A549 (cell line): ENCODE measurements at regions not wholly inside any gene's neighbourhood (a gene's known extent, or its start where the extent isn't known, plus 50 kb on each side); places are given as distances from the start of the nearest gene placed in this dataset.

Experiments used
- ATAC-seq, 2 experiments: fragments of 200-7000 bp in 1 of 2; fragments of >200 bp in 1 of 2; cut with Nextera tagmentation in 1 of 2; cut with Tn5 transposase in 1 of 2; 3 replicates each; pipeline versions ENCODE4 v1.8.0 to v1.9.1; 2018 to 2020; ENCODE audit warnings: mild to moderate bottlenecking in 1 of 2, moderate library complexity in 1 of 2
- CTCF ChIA-PET: fragments of 300-600 bp; sonication (Branson Sonifier 250); formaldehyde crosslinking; extraction: SDS; loops from one replicate; lab custom pipeline; 2021; ENCODE audit warnings: antibody characterized with exemption, inconsistent platforms; lab: Yijun Ruan, JAX
- POLR2A ChIA-PET: fragments of 350-600 bp; formaldehyde crosslinking; extraction: SDS; loops from one replicate; lab custom pipeline; 2021; ENCODE audit warnings: antibody characterized with exemption, inconsistent platforms; lab: Yijun Ruan, JAX
- DNase-seq, 2 experiments: peaks; one replicate each; pipeline versions ENCODE4 v3.0.0 to v3.0.0-alpha.2; 2011 to 2016; ENCODE audit warnings: low read depth in 1 of 2, low spot score in 1 of 2
- FAIRE-seq: peaks from 2 replicates; lab custom pipeline; 2011; peaks lifted over from hg19 to GRCh38; lab: Jason Lieb, UNC
- H3K27ac ChIP-seq, 2 experiments: fragments of >200 bp; sonication (Bioruptor Twin); formaldehyde crosslinking; 3 replicates each; pipeline ENCODE4 v1.5.1; 2016 to 2017
- H3K4me1 ChIP-seq: fragments of >200 bp; sonication (Bioruptor Twin); formaldehyde crosslinking; 3 replicates; pipeline ENCODE4 v1.6.1; 2016
- H3K4me2 ChIP-seq: fragments of >200 bp; sonication (Bioruptor Twin); formaldehyde crosslinking; 3 replicates; pipeline ENCODE4 v1.6.1; 2016
- H3K4me3 ChIP-seq: fragments of >200 bp; sonication (Bioruptor Twin); formaldehyde crosslinking; 3 replicates; pipeline ENCODE4 v1.5.1; 2016
- H3K9me3 ChIP-seq: fragments of >200 bp; sonication (Bioruptor Twin); formaldehyde crosslinking; 3 replicates; pipeline ENCODE4 v1.6.1; 2016
- ATOH8 ChIP-seq: fragments of 250-450 bp; sonication (Bioruptor Pico); IDR thresholded peaks from 2 replicates; pipeline ENCODE4 v1.5.0; 2020; ENCODE audit warnings: low read depth, mild to moderate bottlenecking, moderate library complexity
- BCL3 ChIP-seq: fragments of >200 bp; sonication (Bioruptor Twin); formaldehyde crosslinking; IDR thresholded peaks from 3 replicates; pipeline ENCODE4 v1.6.1; 2016
- CBX2 ChIP-seq: fragments of 200-600 bp; sonication (generic); IDR thresholded peaks from 2 replicates; pipeline ENCODE4 v1.6.1; 2016; ENCODE audit warnings: low read depth, mild to moderate bottlenecking, borderline replicate concordance
- CBX8 ChIP-seq: fragments of 200-600 bp; sonication (generic); IDR thresholded peaks from 2 replicates; pipeline ENCODE4 v1.6.1; 2016
- CEBPB ChIP-seq, 2 experiments: fragments of >200 bp in 1 of 2; sonication (Bioruptor Twin) in 1 of 2; formaldehyde crosslinking in 1 of 2; IDR thresholded peaks; 2 replicates each; pipeline ENCODE4 v1.6.1; 2012 to 2016
- CHD4 ChIP-seq: fragments of 200-600 bp; sonication (generic); IDR thresholded peaks from 2 replicates; pipeline ENCODE4 v1.6.1; 2016; ENCODE audit warnings: antibody characterized with exemption, mild to moderate bottlenecking, borderline replicate concordance
- EHMT2 ChIP-seq: fragments of 200-600 bp; sonication (generic); IDR thresholded peaks from 2 replicates; pipeline ENCODE4 v1.6.1; 2016; ENCODE audit warnings: antibody characterized with exemption, low read depth, mild to moderate bottlenecking, moderate library complexity
- ESRRA ChIP-seq: fragments of 150-350 bp; IDR thresholded peaks from 2 replicates; pipeline ENCODE4 v1.6.1; 2014; ENCODE audit warnings: mild to moderate bottlenecking, low read length, borderline replicate concordance
- FOSL2 ChIP-seq, 2 experiments: fragments of 450-650 bp in 1 of 2; fragments of >200 bp in 1 of 2; sonication (Bioruptor Twin) in 1 of 2; formaldehyde crosslinking; IDR thresholded peaks; 2 replicates each; pipeline versions ENCODE4 v1.5.0 to v1.6.1; 2016 to 2020; ENCODE audit warnings: mild to moderate bottlenecking in 1 of 2, moderate library complexity in 1 of 2
- GATA3 ChIP-seq: IDR thresholded peaks from 2 replicates; pipeline ENCODE4 v1.6.1; 2012; ENCODE audit warnings: borderline replicate concordance
- HES2 ChIP-seq: fragments of >200 bp; sonication (Bioruptor Twin); formaldehyde crosslinking; IDR thresholded peaks from 2 replicates; pipeline ENCODE4 v1.6.1; 2016
- HEYL ChIP-seq: fragments of 250-450 bp; sonication (Bioruptor Pico); IDR thresholded peaks from 2 replicates; pipeline ENCODE4 v1.8.0; 2021; ENCODE audit warnings: mild to moderate bottlenecking, moderate library complexity
- HMGXB4 ChIP-seq: fragments of 250-450 bp; sonication (Bioruptor Pico); IDR thresholded peaks from 2 replicates; pipeline ENCODE4 v1.5.0; 2021; ENCODE audit warnings: mild to moderate bottlenecking, moderate library complexity, borderline replicate concordance
- HOXA7 ChIP-seq: fragments of 250-450 bp; sonication (Bioruptor Pico); IDR thresholded peaks from 2 replicates; pipeline ENCODE4 v1.5.0; 2020; ENCODE audit warnings: mild to moderate bottlenecking, moderate library complexity
- MAFK ChIP-seq: fragments of 450-650 bp; IDR thresholded peaks from 2 replicates; pipeline ENCODE4 v1.6.1; 2014; ENCODE audit not compliant: partially characterized antibody
- NPAS2 ChIP-seq: fragments of 250-450 bp; sonication (Bioruptor Pico); IDR thresholded peaks from 2 replicates; pipeline ENCODE4 v1.8.0; 2022; ENCODE audit warnings: mild to moderate bottlenecking, moderate library complexity, borderline replicate concordance
- POLR2AphosphoS2 ChIP-seq: conservative IDR thresholded peaks from 2 replicates; pipeline ENCODE4 v1.6.1; 2012; ENCODE audit warnings: low read length, improper control_type of control experiment, inconsistent platforms
- RAD21 ChIP-seq, 2 experiments: fragments of >200 bp in 1 of 2; sonication (Bioruptor Twin) in 1 of 2; formaldehyde crosslinking in 1 of 2; IDR thresholded peaks in 1 of 2; conservative IDR thresholded peaks in 1 of 2; 2 replicates in 1 of 2; 3 replicates in 1 of 2; pipeline ENCODE4 v1.6.1; 2012 to 2018; ENCODE audit warnings: inconsistent platforms in 1 of 2
- RNF2 ChIP-seq: fragments of 200-600 bp; sonication (generic); IDR thresholded peaks from 2 replicates; pipeline ENCODE4 v1.6.1; 2016; ENCODE audit warnings: low read depth, mild to moderate bottlenecking, antibody characterized with exemption, moderate library complexity, borderline replicate concordance
- SMC3 ChIP-seq: fragments of >200 bp; sonication (Bioruptor Twin); formaldehyde crosslinking; IDR thresholded peaks from 3 replicates; pipeline ENCODE4 v1.6.1; 2018; ENCODE audit warnings: inconsistent platforms
- TFCP2L1 ChIP-seq: fragments of 250-450 bp; sonication (Bioruptor Pico); IDR thresholded peaks from 2 replicates; pipeline ENCODE4 v1.5.0; 2021; ENCODE audit warnings: mild to moderate bottlenecking
- ZC3H11A ChIP-seq: fragments of 450-650 bp; IDR thresholded peaks from 2 replicates; pipeline ENCODE4 v1.6.1; 2014; ENCODE audit warnings: antibody characterized with exemption, mild to moderate bottlenecking
- ZSCAN20 ChIP-seq: fragments of 250-450 bp; sonication (Bioruptor Pico); IDR thresholded peaks from 2 replicates; pipeline ENCODE4 v1.8.0; 2022; ENCODE audit warnings: mild to moderate bottlenecking, moderate library complexity
- WGBS: methylation state at CpG from one replicate; pipeline ENCODE4 v1.1.6; 2017; ENCODE audit errors: missing lambda C conversion rate; 5-methylcytosine and 5-hydroxymethylcytosine counted together

- WGBS: 68% methylated on average over 1 of the region's 1 CpG
- Histone ChIP-seq H3K4me3 (no peak overlapping the region), H3K4me2 (no peak overlapping the region), H3K9me3 (no peaks in the 10 kb centered on the region), H3K27ac (no peak overlapping the region), H3K4me1 (no peaks in the 10 kb centered on the region)
- ChIA-PET POLR2A (no interaction called here), CTCF (interaction anchor here (0.9 kb wide), 1 partner anchor 29 kb away, joined by 3 read pairs; no protein-coding TSS in a partner anchor)
- no peak for ATAC-seq
- FAIRE-seq: peak; percentile 83
- DNase-seq: peak in 1 of 2 experiments; percentile 22
- TF ChIP-seq RAD21 (conservative IDR thresholded peaks at IDR 0.05 in 1 of 2, IDR thresholded peaks at IDR 0.05 in 1 of 2): peak; percentile 12 to 18; a peak in 1 of 5 replicates
- no peak for TF ChIP-seq EHMT2
- no peak for TF ChIP-seq CBX2
These were observed 89.0 kb downstream of the LUZP4 start for GRCh38 chrX:115378471-115378870.

- Histone ChIP-seq H3K4me3 (no peak overlapping the region), H3K27ac (no peak overlapping the region), H3K4me2 (no peak overlapping the region)
- FAIRE-seq (no peak), DNase-seq (no peak)
- 92% methylated on average over 2 of the region's 2 CpGs for WGBS
- TF ChIP-seq CBX8: no peak
- no peak for TF ChIP-seq HES2
- TF ChIP-seq BCL3: no peak
- TF ChIP-seq ESRRA: no peak
- no peak for TF ChIP-seq ZC3H11A
- TF ChIP-seq HMGXB4 (CRISPR knock-in tag): no peak
- no peak for TF ChIP-seq ATOH8
- TF ChIP-seq, all 56 proteins: peak for 0
- ChIA-PET CTCF (no interaction called here), POLR2A (no interaction called here)
- H3K4me1 ChIP-seq: no peaks in the 10 kb centered on the region
- no peak for ATAC-seq
- no peaks in the 10 kb centered on the region for H3K9me3 ChIP-seq
These were observed 97.8 kb downstream of the LUZP4 start for GRCh38 chrX:115387327-115387726.

GRCh38 chrX:115388879-115389278, 99.4 kb downstream of the LUZP4 start:
- WGBS: 87% methylated on average over 4 of the region's 4 CpGs
- Histone ChIP-seq H3K4me3 (no peak overlapping the region), H3K9me3 (no peaks in the 10 kb centered on the region), H3K27ac (no peak overlapping the region)
- FAIRE-seq (no peak), DNase-seq (no peak), ATAC-seq (no peak)
- ChIA-PET POLR2A (no interaction called here), CTCF (no interaction called here)
- TF ChIP-seq GATA3 (no peak), POLR2AphosphoS2 (no peak), ESRRA (no peak), ATOH8 (no peak), CHD4 (no peak), TFCP2L1 (no peak), HEYL (CRISPR knock-in tag) (no peak), CEBPB (IDR thresholded peaks at IDR 0.05) (no peak), CBX2 (no peak), NPAS2 (CRISPR knock-in tag) (no peak), FOSL2 (IDR thresholded peaks at IDR 0.05) (no peak), FOSL2 (CRISPR knock-in tag; IDR thresholded peaks at IDR 0.05) (no peak), EHMT2 (no peak), MAFK (no peak), RAD21 (conservative IDR thresholded peaks at IDR 0.05 in 1 of 2, IDR thresholded peaks at IDR 0.05 in 1 of 2) (no peak), HOXA7 (CRISPR knock-in tag) (no peak), SMC3 (no peak), RNF2 (no peak), ZSCAN20 (CRISPR knock-in tag) (no peak)
- TF ChIP-seq, all 56 proteins: peak for 0
- 0 out of 3 replicates have a peak, but pooled peaks cover 3% of the 10 kb centered on the region for H3K4me1 ChIP-seq
- no peak overlapping the region for H3K4me2 ChIP-seq
